Endothelial cell of umbilical vein (primary cell): ENCODE measurements at regions not wholly inside any gene's neighbourhood (a gene's known extent, or its start where the extent isn't known, plus 50 kb on each side); places are given as distances from the start of the nearest gene placed in this dataset.

Experiments used
- BruUV-seq: library from RNA; stranded (reverse); fragments of 400-500 nt; replicated peaks from 2 replicates; lab custom pipeline; 2021; lab: Mats Ljungman, UMichigan
- CTCF ChIA-PET: fragments of 300-600, 350-600 bp; sonication (Branson Sonifier 250); formaldehyde crosslinking; loops from one replicate; lab custom pipeline; 2021; ENCODE audit warnings: antibody characterized with exemption, inconsistent platforms; lab: Charles Lee
- POLR2A ChIA-PET: fragments of 300-600, 350-600 bp; sonication (Branson Sonifier 250); formaldehyde crosslinking; loops from one replicate; lab custom pipeline; 2021; ENCODE audit warnings: antibody characterized with exemption, inconsistent platforms; lab: Charles Lee
- DNase-seq: peaks from one replicate; pipeline ENCODE4 v3.0.0-alpha.2; 2011; ENCODE audit warnings: low read depth, low spot score
- FAIRE-seq: peaks from 2 replicates; lab custom pipeline; 2011; peaks lifted over from hg19 to GRCh38; lab: Jason Lieb, UNC
- H2AFZ ChIP-seq: 2 replicates; pipeline ENCODE4 v1.6.0; 2012; ENCODE audit warnings: low read depth, low read length, control low read depth, inconsistent platforms
- H3K27ac ChIP-seq: 2 replicates; pipeline ENCODE4 v1.5.1; 2011; ENCODE audit warnings: low read depth, mild to moderate bottlenecking, control low read depth, low read length, moderate library complexity; ENCODE audit not compliant: insufficient read depth
- H3K27me3 ChIP-seq, 2 experiments: 2 replicates each; pipeline versions ENCODE4 v1.6.0 to v1.6.1; 2011; ENCODE audit warnings: low read length in 2 of 2, mixed read lengths in 1 of 2; ENCODE audit not compliant: control insufficient read depth in 2 of 2, insufficient read depth in 2 of 2
- H3K36me3 ChIP-seq, 2 experiments: 2 replicates in 1 of 2; 3 replicates in 1 of 2; pipeline ENCODE4 v1.5.1; 2011; ENCODE audit warnings: low read length in 2 of 2, mild to moderate bottlenecking in 1 of 2, moderate library complexity in 1 of 2; ENCODE audit not compliant: control insufficient read depth in 2 of 2, insufficient read depth in 2 of 2; ENCODE audit errors: extremely low read depth in 1 of 2
- H3K4me1 ChIP-seq: 3 replicates; pipeline ENCODE4 v1.5.1; 2011; ENCODE audit warnings: mild to moderate bottlenecking, low read length; ENCODE audit not compliant: control insufficient read depth, insufficient read depth; ENCODE audit errors: extremely low read depth
- H3K4me2 ChIP-seq: 2 replicates; pipeline ENCODE4 v1.6.1; 2011; ENCODE audit warnings: low read length, control low read depth, mixed read lengths; ENCODE audit not compliant: insufficient read depth
- H3K4me3 ChIP-seq, 3 experiments: fragments of 200-600 bp in 1 of 3; sonication (generic), shearing (Covaris generic) in 1 of 3; replicated peaks in 1 of 3; 2 replicates each; pipeline ENCODE4 v1.5.1; 2011 to 2016; ENCODE audit warnings: control low read depth in 3 of 3, low read length in 3 of 3, mild to moderate bottlenecking in 2 of 3, inconsistent platforms in 1 of 3, low read depth in 1 of 3, moderate library complexity in 1 of 3; ENCODE audit not compliant: insufficient read depth in 1 of 3
- H3K79me2 ChIP-seq: 2 replicates; pipeline ENCODE4 v1.6.0; 2012; ENCODE audit warnings: low read length, inconsistent platforms; ENCODE audit not compliant: control insufficient read depth, insufficient read depth
- H3K9ac ChIP-seq: replicated peaks from 2 replicates; pipeline ENCODE3; 2011; ENCODE audit warnings: low read length, control low read depth; ENCODE audit not compliant: insufficient read depth; ENCODE audit errors: extremely low read depth
- H3K9me1 ChIP-seq: replicated peaks from 3 replicates; pipeline ENCODE4 v1.6.0; 2011; ENCODE audit warnings: mild to moderate bottlenecking, low read length; ENCODE audit not compliant: control insufficient read depth, insufficient read depth; ENCODE audit errors: extremely low read depth
- H3K9me3 ChIP-seq: replicated peaks from 2 replicates; pipeline ENCODE4 v1.5.1; 2012; ENCODE audit warnings: low read length, inconsistent platforms; ENCODE audit not compliant: control insufficient read depth, insufficient read depth
- H4K20me1 ChIP-seq: replicated peaks from 2 replicates; pipeline ENCODE3; 2011; ENCODE audit warnings: mild to moderate bottlenecking, low read length; ENCODE audit not compliant: control insufficient read depth, insufficient read depth; ENCODE audit errors: extremely low read depth
- CTCF ChIP-seq, 2 donors: IDR thresholded peaks; 1 replicate in 1 of 2; 2 replicates in 1 of 2; pipeline ENCODE4 v1.5.1; 2011; ENCODE audit warnings: low read length in 2 of 2, mild to moderate bottlenecking in 2 of 2, moderate library complexity in 2 of 2, control low read depth in 1 of 2, inconsistent platforms in 1 of 2, low read depth in 1 of 2; ENCODE audit not compliant: insufficient read depth in 1 of 2; ENCODE audit errors: extremely low read depth in 1 of 2
- EZH2 ChIP-seq: IDR thresholded peaks from 2 replicates; pipeline ENCODE4 v1.6.1; 2012; ENCODE audit warnings: borderline replicate concordance, low read depth, mild to moderate bottlenecking, moderate library complexity, low read length, inconsistent platforms; ENCODE audit not compliant: severe bottlenecking
- FOS ChIP-seq: IDR thresholded peaks from 2 replicates; pipeline ENCODE4 v1.6.1; 2011; ENCODE audit warnings: mild to moderate bottlenecking, low read length, moderate library complexity, borderline replicate concordance; ENCODE audit not compliant: insufficient read depth
- GATA2 ChIP-seq: IDR thresholded peaks from 2 replicates; pipeline ENCODE4 v1.7.0; 2011; ENCODE audit warnings: low read depth, mild to moderate bottlenecking, moderate library complexity, mixed read lengths, low read length; ENCODE audit not compliant: insufficient read length, insufficient read depth
- JUN ChIP-seq: IDR thresholded peaks from 2 replicates; pipeline ENCODE4 v1.6.1; 2011; ENCODE audit warnings: borderline replicate concordance, low read depth; ENCODE audit not compliant: insufficient read length, insufficient read depth
- MAX ChIP-seq: IDR thresholded peaks from 2 replicates; pipeline ENCODE4 v1.6.1; 2011; ENCODE audit not compliant: insufficient read depth, insufficient read length
- MYC ChIP-seq: IDR thresholded peaks from one replicate; pipeline ENCODE4 v1.6.1; 2011; ENCODE audit warnings: mild to moderate bottlenecking, low read depth, low read length
- POLR2A ChIP-seq: IDR thresholded peaks from 2 replicates; pipeline ENCODE4 v1.6.1; 2012; ENCODE audit warnings: low read depth, mild to moderate bottlenecking, control low read depth, low read length
- POLR2AphosphoS5 ChIP-seq: IDR thresholded peaks from 2 replicates; pipeline ENCODE4 v1.6.1; 2012; ENCODE audit warnings: low read depth, mild to moderate bottlenecking, control low read depth, low read length, moderate library complexity; ENCODE audit not compliant: insufficient read depth
- dilution Hi-C: fragments of 300-500 bp; cut with MboI; formaldehyde crosslinking; loops from one replicate; pipeline ENCODE4 v1.15.0; 2019; ENCODE audit warnings: low sequenced_read_pairs; ENCODE audit not compliant: extremely low pct_ligation_motif_present
- intact Hi-C: fragments of 100-400 bp; cut with micrococcal nuclease; formaldehyde crosslinking; loops from one replicate; pipeline ENCODE4 v1.10.0; 2022

GRCh38 chr2:187206071-187206470 lies 242.0 kb downstream of the CALCRL start:
- Histone ChIP-seq H3K27ac (peak overlapping the region; percentile 39), H3K27me3 (no peaks in the 10 kb centered on the region), H3K36me3 (no peaks in the 10 kb centered on the region), H3K4me3 (no peak overlapping the region), H3K4me1 (peaks cover 13% of the 10 kb centered on the region), H3K9ac (no peak overlapping the region), H3K4me2 (peak overlapping the region; percentile 24), H3K79me2 (no peaks in the 10 kb centered on the region), H2AFZ (peak overlapping the region; percentile 53), H3K9me1 (no peaks in the 10 kb centered on the region), H4K20me1 (no peaks in the 10 kb centered on the region), H3K9me3 (no peaks in the 10 kb centered on the region)
- ChIA-PET CTCF (interaction anchor here (0.9 to 1.5 kb wide), 3 partner anchors 10 to 113 kb away, joined by 3 to 5 read pairs (median 3); no protein-coding TSS in a partner anchor), POLR2A (interaction anchor here (1.2 kb wide), 1 partner anchor 242 kb away, joined by 5 read pairs; the partner anchor contains the start of gene CALCRL)
- FAIRE-seq (peak; percentile 97), DNase-seq (peak; percentile 89)
- dilution Hi-C loops (no loop called here), intact Hi-C loops (loop anchor here (1.0 kb wide), 2 partner anchors 58 to 70 kb away; no protein-coding TSS in a partner anchor)
- TF ChIP-seq POLR2AphosphoS5 (no peak), GATA2 (no peak), MYC (no peak), MAX (no peak), JUN (peak; percentile 4)
- BruUV-seq = no TSS peak

- BruUV-seq = no TSS peak
- dilution Hi-C loops = no loop called here
- peak; percentile 66 for DNase-seq
These were observed 249.9 kb downstream of the CALCRL start for GRCh38 chr2:187198136-187198535.

More at GRCh38 chr2:187198136-187198535, 249.9 kb downstream of the CALCRL start:
- TF ChIP-seq POLR2AphosphoS5 (no peak), JUN (no peak), GATA2 (no peak), POLR2A (no peak), EZH2 (no peak), MAX (no peak), CTCF (IDR thresholded peaks at IDR 0.05; ENCODE audit: extremely low read depth in 1 of 2, insufficient read depth in 1 of 2, low read depth in 1 of 2, low read length in 2 of 2) (no peak), FOS (no peak), MYC (no peak)
- Histone ChIP-seq H3K4me2 (peak overlapping the region; percentile 55), H3K79me2 (no peaks in the 10 kb centered on the region), H3K4me3 (no peak overlapping the region), H3K36me3 (no peaks in the 10 kb centered on the region), H3K9me3 (no peaks in the 10 kb centered on the region), H3K9ac (no peak overlapping the region), H3K9me1 (no peaks in the 10 kb centered on the region), H2AFZ (no peak overlapping the region), H3K27ac (no peak overlapping the region), H3K27me3 (no peaks in the 10 kb centered on the region), H4K20me1 (no peaks in the 10 kb centered on the region), H3K4me1 (peaks cover 11% of the 10 kb centered on the region)
- ChIA-PET CTCF (interaction anchor here (0.9 to 1.1 kb wide), 2 partner anchors 66 to 254 kb away, joined by 3 read pairs; no protein-coding TSS in a partner anchor), POLR2A (interaction anchor here (0.6 kb wide), 1 partner anchor 118 kb away, joined by 3 read pairs; no protein-coding TSS in a partner anchor)
- intact Hi-C loops = no loop called here
- peak; percentile 37 for FAIRE-seq
